ENCODE measurements at regions not wholly inside any gene's neighbourhood (a gene's known extent, or its start where the extent isn't known, plus 50 kb on each side); places are given as distances from the start of the nearest gene placed in this dataset.
"Not testable (repeated sequence)": the region's sequence is repeated elsewhere in the genome, so short reads cannot be mapped to it uniquely, and the experiment has no call there.

GRCh38 chr13:39803156-39803555 is 147.7 kb downstream of the COG6 start:
- no peak for DNase-seq

GRCh38 chr13:39803851-39804250 is 148.4 kb downstream of the COG6 start:
- DNase-seq: no peak

DNA sequence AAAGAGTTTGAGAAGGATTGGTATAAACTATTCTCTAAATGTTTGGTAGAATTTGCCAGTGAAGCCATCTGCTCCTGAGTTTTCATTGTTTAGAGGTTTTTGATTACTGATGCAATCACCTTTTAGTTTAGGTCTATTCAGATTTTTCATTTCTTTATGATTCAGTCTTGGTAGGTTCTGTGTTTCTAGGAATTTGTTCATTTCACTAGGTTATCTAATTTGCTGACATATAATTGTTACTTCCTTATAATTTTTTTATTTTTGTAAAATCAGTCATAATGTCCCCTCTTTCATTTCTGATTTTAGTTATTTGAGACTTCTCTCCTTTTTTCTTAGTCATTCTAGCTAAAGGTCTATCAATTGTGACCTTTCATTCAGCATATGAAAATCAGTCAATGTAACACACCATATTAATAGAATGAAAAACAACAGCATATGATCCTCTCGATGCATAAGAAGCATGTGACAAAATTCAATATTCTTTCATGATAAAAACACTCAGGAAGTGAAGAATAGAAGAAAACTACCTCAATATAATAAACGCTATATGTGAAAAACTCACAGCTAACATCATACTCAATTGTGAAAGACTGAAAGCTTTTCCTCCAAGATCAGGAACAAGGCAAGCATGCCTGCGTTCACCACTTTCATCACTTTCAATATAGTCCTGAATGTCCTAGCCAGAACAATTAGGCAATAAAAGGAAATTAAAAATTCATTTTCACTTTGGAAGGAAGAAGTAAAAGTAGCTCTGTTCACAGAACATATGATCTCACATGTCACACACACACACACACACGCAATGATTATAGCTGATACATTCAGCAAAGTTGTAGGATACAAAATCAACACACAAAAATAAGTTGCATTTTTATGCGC is 149.1 kb downstream of the COG6 start:
- DNase-seq: no peak

GRCh38 chr13:39809466-39809865 is 154.0 kb downstream of the COG6 start:
- no peak for DNase-seq

DNA sequence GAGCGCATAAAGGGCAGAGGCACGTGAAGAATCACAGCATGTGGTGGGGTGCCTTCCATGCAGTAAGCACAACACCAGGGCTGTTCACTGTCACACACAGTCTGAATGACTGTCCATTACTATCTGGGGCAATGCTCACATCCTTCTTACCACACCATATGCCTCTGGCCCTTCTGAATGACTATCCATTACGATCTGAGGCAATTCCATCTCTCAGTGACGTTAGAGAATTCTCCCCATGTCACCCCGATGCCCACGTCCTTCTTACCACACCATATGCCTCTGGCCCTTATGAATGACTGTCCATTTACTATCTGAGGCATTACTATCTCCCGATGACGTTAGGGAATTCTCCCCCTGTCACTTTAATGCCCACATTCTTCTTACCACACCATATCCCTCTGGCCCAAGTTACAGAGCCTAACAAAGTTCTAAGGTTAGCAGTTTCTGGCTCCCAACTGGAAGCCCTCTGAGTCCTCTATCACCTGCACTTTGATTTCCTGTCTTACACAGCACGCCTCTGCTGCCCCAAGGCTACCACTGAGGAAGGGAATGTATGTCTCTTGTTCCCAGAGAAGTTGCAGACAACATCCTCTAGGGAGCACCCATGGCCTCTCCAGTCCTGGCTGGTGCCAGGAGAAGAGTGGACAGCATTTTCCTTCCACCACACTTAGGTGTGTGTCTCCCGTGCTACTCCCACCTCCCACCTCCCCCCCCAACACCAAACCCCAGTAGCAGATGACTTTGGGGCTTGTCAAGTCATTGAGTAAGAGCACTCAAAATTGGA is 154.8 kb downstream of the COG6 start:
- no peak for DNase-seq

DNA sequence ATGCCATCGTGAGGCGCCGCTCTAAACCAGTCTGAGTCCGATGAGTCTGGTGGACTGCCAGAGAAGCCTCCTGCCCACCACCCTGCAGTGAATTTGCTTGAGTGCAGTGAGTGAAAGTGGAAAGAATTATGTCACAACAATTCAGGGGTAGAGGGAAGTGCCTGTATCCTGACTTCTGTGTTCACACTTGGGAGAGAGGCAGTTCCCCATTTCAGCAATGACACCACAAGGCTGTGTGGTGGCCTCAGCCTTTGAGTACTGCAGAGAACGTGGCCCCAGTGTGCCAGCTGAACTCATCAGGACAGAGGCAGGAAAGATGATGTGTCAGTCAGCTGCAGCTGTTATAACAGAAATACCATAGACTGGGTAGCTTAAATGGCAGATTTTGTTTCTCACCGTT is 155.6 kb downstream of the COG6 start:
- DNase-seq: peak in 1 of 2 donors; percentile 77

DNA sequence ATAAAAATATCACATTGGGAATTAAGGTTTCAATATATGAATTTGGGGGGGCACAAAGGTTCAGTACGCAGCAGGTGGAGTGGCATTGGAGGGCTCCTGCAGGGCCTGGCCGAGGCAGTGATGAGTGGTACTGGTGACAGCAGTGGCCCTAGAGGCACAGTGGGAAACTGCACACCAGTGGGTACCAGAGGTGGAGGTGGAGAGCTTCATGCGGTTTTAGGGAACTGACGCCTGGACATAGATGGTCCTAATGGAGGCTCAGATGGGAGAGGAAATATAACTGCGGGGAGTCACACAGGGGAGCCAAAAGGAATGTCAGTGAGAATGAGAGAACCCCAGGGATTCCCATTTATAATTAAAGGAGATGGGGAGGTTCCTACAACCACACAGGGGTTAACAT is 156.2 kb downstream of the COG6 start:
- DNase-seq: no peak

GRCh38 chr13:39815345-39816111 is 160.1 kb downstream of the COG6 start:
- no peak for DNase-seq

DNA sequence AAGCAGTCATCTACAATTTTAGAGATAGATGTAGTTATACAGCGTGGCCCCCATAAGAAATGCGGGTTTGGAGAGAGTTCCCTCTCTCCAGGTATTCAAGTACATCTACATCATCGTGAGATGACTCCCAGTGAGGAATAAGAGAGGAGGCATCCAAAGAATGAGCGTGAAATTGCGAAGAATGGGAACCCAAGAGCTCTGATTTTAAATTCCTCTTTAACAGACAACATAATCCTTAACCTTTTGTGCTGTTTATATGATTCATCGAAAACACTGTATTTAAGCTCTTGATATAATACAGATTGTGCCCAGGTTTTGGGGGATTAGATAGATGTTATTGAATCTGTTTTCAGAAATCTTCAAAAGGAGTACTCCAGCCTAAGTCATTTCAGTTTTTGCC is 161.5 kb downstream of the COG6 start:
- DNase-seq: no peak

DNA sequence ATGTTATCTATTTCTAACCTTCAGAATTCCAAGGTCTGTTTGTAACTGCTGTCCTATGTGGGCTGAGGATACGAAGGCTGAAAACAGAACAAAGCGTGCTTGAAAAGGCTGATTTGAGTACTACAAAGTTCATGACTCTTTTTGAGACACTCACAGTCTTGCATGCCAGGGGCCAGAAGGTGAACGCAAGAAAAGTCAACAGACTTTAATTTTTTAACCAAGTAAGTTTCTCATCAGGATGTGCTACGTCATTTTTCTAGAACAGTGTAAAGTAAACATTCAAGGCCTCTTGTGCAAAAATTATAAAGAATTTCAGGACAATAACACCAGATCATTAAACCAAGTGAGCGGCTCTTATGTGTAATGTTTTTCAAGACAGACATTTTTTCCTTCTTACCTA is 163.5 kb downstream of the COG6 start:
- DNase-seq: no peak

DNA sequence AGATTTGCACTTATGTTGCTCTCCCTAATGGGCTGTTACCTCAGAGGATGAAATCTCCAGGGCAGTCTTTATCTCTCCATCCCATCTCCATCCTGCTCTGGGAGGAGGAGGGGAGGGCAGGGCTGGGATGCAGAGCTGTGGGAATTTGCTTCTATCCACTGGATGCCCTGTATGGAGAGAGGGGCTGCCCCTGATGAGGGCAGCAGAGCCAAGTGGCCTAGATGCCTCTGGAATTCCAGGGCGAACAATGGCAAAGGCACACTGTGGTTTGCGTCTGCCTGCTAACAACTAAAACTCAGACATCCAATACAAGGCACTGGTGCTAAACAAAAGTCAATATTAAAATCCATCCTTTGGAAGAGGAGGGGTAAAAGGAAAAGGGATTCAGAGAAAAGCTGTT is 165.1 kb downstream of the COG6 start:
- no peak for DNase-seq

DNA sequence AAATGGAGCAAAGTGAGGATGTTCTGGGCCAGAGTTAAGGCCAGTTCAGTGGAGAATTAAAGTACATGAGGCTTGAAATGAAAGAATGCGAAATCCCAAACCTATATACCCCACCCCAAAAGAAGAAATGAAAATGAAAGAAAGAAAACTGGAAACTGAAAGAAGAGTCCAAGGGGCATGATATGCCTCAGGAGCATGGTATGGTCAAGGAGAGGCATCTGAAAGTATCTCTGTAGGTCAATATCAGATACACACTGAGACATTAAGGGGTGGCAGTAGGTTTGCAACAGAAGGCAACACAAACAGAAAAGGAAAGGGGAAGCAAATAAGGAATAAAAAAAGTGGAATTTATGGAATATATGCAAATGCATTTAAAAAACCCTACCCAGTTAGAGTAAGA is 166.5 kb downstream of the COG6 start:
- no peak for DNase-seq

GRCh38 chr13:39822437-39822836 is 167.0 kb downstream of the COG6 start:
- DNase-seq: no peak

GRCh38 chr13:39823063-39823713 is 167.7 kb downstream of the COG6 start:
- DNase-seq: no peak

GRCh38 chr13:39825886-39826285 is 170.4 kb downstream of the COG6 start:
- no peak for DNase-seq

DNA sequence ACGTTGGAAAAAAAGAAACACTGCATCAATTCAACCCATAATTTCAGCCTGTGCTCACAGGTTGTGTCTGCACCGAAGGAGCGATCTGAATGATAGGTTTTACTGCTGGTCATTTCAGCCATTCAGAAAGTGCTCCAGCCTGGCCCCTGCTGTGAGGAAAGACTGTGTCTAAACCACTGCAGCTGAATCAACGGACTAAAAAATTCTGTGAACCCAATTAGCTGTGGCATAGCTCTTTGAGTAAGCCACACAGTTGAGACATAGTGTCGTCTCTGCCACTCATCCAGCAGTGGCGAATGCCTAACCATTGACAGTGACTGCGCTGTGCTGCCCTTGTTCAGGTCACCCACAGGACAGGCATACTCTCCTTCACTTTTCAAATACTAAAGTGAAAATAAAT is 179.8 kb downstream of the COG6 start:
- DNase-seq: no peak

GRCh38 chr13:39836038-39836437 is 180.6 kb downstream of the COG6 start:
- no peak for DNase-seq

DNA sequence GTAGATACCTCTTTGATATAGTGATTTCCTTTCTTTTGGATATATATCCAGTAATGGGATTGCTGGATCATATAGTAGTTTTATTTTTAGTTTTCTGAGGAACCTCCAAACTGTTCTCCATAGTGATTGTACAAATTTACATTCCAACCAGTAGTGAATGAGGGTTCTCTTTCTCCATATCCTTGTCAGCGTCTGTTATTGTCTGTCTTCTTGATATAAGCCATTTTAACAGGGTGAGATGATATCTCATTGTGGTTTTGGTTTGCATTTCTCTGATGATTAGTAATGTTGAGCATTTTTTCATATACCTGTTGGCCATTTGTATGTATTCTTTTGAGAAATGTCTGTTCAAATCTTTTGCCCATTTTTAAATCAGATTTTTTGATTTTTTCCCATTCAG is 182.4 kb downstream of the COG6 start:
- not testable (repeated sequence) for DNase-seq

DNA sequence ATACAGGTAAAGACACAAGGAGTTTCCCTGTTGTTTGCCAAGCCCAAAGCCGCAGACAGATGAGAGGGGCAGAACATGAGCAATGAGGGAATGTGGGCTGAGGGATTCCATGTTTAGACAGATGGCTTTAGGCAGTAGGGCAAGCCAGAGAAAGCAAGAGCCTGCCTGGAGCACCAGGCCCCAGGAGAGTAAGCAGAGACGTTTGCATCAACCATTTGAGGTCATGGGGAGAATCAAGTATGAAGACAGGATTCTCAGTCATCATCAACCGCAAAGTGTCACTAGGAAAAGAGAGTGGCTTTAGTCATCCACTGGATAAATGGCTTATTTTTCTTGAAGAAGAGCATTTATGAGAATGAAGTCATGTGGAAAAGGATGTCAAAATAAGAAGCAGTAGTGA is 184.7 kb downstream of the COG6 start:
- no peak for DNase-seq

GRCh38 chr13:39847336-39847735 is 191.9 kb downstream of the COG6 start:
- DNase-seq: no peak

GRCh38 chr13:39855236-39855635 is 199.8 kb downstream of the COG6 start:
- no peak for DNase-seq

DNA sequence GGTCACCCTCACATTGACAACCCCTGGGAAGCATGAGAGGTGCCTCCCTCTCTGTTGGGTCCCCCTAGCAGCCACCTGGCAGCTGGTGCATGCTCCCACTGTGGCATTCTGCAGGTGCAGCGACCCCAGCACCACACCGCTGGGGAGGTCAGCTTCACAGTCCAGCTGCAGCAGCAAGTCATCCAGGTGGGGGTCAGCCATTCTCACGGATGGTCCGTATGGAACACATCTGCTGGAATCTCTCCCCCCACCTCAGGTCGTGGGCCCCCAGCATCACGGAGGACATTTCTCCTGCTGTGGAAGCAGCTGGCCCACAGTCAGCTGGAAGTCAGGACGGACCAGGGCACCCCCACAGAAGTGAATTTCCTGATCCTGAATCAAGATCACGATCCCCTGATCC is 201.3 kb downstream of the COG6 start:
- DNase-seq: no peak

DNA sequence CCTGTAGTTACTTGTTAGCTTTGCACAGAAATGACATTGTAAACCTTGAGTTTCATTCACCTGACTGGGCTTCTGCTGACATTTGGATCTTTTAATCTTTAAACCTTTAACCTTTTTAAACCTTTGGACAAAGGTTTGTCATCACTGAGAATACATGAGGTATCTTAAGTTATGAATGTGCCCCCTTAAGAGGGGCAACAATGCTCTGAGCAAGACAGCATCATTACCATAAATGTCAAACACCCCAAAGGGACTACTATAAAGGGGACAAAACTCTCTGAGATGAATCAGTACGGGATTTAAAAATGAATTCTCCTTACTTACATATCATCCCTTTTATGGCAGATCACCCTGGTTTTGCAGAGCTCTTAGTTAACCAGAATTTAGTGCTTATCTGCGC is 203.3 kb downstream of the COG6 start:
- DNase-seq: no peak
